Osteoblast (primary cell): ENCODE measurements at regions not wholly inside any gene's neighbourhood (a gene's known extent, or its start where the extent isn't known, plus 50 kb on each side); places are given as distances from the start of the nearest gene placed in this dataset.
"Not testable (repeated sequence)": the region's sequence is repeated elsewhere in the genome, so short reads cannot be mapped to it uniquely, and the experiment has no call there.

Experiments used
- DNase-seq: peaks from one replicate; pipeline ENCODE4 v3.0.0; 2011; ENCODE audit warnings: low spot score, mixed read lengths; ENCODE audit not compliant: insufficient read length; ENCODE audit errors: missing footprints
- H2AFZ ChIP-seq: 2 replicates; pipeline ENCODE4 v1.6.0; 2011; ENCODE audit warnings: mild to moderate bottlenecking, low read length
- H3K27ac ChIP-seq: 2 replicates; pipeline ENCODE4 v1.5.1; 2011; ENCODE audit warnings: mild to moderate bottlenecking, low read depth, low read length, moderate library complexity
- H3K27me3 ChIP-seq: 2 replicates; pipeline ENCODE4 v1.6.0; 2012; ENCODE audit warnings: mild to moderate bottlenecking, control low read depth, inconsistent platforms, low read length, moderate library complexity; ENCODE audit not compliant: insufficient read depth
- H3K36me3 ChIP-seq: 2 replicates; pipeline ENCODE4 v1.5.1; 2011; ENCODE audit warnings: mild to moderate bottlenecking, low read length, control low read depth, moderate library complexity; ENCODE audit not compliant: insufficient read depth
- H3K4me1 ChIP-seq: 2 replicates; pipeline ENCODE4 v1.5.1; 2011; ENCODE audit warnings: mild to moderate bottlenecking, low read length, control low read depth, moderate library complexity; ENCODE audit not compliant: insufficient read depth
- H3K4me2 ChIP-seq: 2 replicates; pipeline ENCODE4 v1.6.0; 2011; ENCODE audit warnings: mild to moderate bottlenecking, low read length; ENCODE audit not compliant: insufficient read depth
- H3K4me3 ChIP-seq: fragments of 200-600 bp; sonication (generic); 3 replicates; pipeline ENCODE4 v1.5.1; 2012; ENCODE audit warnings: mild to moderate bottlenecking, low read length, inconsistent platforms; ENCODE audit not compliant: insufficient read depth
- H3K79me2 ChIP-seq: 2 replicates; pipeline ENCODE4 v1.6.0; 2012; ENCODE audit warnings: mild to moderate bottlenecking, low read length, control low read depth, inconsistent platforms; ENCODE audit not compliant: insufficient read depth
- H3K9me3 ChIP-seq: 2 replicates; pipeline ENCODE4 v1.5.1; 2011; ENCODE audit warnings: low read depth, low read length, control low read depth
- H4K20me1 ChIP-seq: 2 replicates; pipeline ENCODE4 v1.6.0; 2012; ENCODE audit warnings: mild to moderate bottlenecking, low read length, control low read depth; ENCODE audit not compliant: insufficient read depth
- TF ChIP-seq, protein P1 (sequence below): IDR thresholded peaks from 2 replicates; pipeline ENCODE4 v1.5.1; 2011; ENCODE audit warnings: mild to moderate bottlenecking, low read depth, low read length, moderate library complexity; ENCODE audit errors: extremely low read depth

DNA sequence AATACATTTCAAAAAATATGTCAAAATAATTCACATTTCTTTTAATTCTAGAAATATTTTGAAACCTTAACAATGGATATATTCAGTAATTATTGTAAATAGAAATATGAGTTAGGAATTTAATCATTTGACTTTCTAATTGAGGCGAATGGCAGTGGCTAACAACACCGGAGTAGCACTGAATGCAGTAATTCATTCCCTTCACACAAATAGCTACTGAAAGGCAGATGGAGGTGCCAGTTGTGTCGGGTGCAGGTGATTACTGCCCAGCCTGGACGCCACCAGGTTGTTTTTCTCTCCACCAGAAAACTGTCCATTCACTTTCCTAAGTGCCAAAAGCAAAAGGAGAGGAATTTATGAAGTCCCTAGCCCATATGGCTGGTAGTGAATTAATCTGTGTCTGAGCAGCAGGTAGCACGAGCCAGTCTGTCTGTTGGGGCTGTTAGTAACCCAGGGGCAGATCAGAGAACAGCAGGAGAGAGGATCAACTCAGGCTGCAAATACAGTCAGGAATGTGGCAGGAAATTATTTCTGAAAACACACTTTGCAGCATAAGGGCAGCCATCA is 79.3 kb upstream of the GMNC start:
- H3K79me2 ChIP-seq: no peaks in the 10 kb centered on the region
- H4K20me1 ChIP-seq: no peaks in the 10 kb centered on the region
- H3K4me3 ChIP-seq: no peak overlapping the region
- TF ChIP-seq, protein P1, sequence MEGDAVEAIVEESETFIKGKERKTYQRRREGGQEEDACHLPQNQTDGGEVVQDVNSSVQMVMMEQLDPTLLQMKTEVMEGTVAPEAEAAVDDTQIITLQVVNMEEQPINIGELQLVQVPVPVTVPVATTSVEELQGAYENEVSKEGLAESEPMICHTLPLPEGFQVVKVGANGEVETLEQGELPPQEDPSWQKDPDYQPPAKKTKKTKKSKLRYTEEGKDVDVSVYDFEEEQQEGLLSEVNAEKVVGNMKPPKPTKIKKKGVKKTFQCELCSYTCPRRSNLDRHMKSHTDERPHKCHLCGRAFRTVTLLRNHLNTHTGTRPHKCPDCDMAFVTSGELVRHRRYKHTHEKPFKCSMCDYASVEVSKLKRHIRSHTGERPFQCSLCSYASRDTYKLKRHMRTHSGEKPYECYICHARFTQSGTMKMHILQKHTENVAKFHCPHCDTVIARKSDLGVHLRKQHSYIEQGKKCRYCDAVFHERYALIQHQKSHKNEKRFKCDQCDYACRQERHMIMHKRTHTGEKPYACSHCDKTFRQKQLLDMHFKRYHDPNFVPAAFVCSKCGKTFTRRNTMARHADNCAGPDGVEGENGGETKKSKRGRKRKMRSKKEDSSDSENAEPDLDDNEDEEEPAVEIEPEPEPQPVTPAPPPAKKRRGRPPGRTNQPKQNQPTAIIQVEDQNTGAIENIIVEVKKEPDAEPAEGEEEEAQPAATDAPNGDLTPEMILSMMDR: no peak
- no peak overlapping the region for H3K4me2 ChIP-seq
- no peaks in the 10 kb centered on the region for H3K36me3 ChIP-seq
- DNase-seq: no peak
- H3K27ac ChIP-seq: no peak overlapping the region
- H3K9me3 ChIP-seq: no peaks in the 10 kb centered on the region
- H3K4me1 ChIP-seq: no peaks in the 10 kb centered on the region
- H2AFZ ChIP-seq: no peak overlapping the region
- H3K27me3 ChIP-seq: no peaks in the 10 kb centered on the region

DNA sequence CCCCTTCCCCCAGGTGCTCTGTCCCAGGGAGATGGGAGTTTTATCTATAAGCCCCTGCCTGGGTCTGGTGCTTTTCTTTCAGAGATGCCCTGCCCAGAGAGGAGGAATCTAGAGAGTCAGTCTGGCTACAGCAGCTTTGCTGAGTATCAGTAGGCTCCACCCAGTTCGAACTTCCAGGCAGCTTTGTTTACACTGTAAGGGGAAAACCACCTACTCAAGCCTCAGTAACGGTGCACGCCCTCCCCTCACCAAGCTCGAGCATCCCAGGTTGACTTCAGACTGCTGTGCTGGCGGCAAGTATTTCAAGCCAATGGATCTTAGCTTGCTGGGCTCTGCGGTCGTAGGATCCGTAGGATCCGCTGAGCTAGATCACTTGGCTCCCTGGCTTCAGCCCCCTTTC is 72.1 kb upstream of the GMNC start:
- not testable (repeated sequence) for H3K4me2 ChIP-seq, H4K20me1 ChIP-seq, H3K4me3 ChIP-seq, H2AFZ ChIP-seq, H3K79me2 ChIP-seq, DNase-seq, H3K9me3 ChIP-seq, H3K27ac ChIP-seq, H3K27me3 ChIP-seq, H3K36me3 ChIP-seq, H3K4me1 ChIP-seq

- Histone ChIP-seq H2AFZ (no peak overlapping the region), H3K4me1 (no peaks in the 10 kb centered on the region), H3K79me2 (no peaks in the 10 kb centered on the region), H4K20me1 (no peaks in the 10 kb centered on the region), H3K27ac (no peak overlapping the region), H3K27me3 (no peaks in the 10 kb centered on the region), H3K36me3 (no peaks in the 10 kb centered on the region), H3K4me2 (no peak overlapping the region), H3K9me3 (no peaks in the 10 kb centered on the region), H3K4me3 (no peak overlapping the region)
- TF ChIP-seq, protein P1: no peak
- DNase-seq: no peak
These were observed 64.1 kb upstream of the GMNC start for GRCh38 chr3:190926619-190927018.

GRCh38 chr3:190912736-190913135 is 50.2 kb upstream of the GMNC start:
- Histone ChIP-seq H3K4me3 (no peak overlapping the region), H2AFZ (no peak overlapping the region), H3K9me3 (no peaks in the 10 kb centered on the region), H3K36me3 (no peaks in the 10 kb centered on the region), H3K79me2 (no peaks in the 10 kb centered on the region), H3K4me1 (no peaks in the 10 kb centered on the region), H3K27me3 (no peaks in the 10 kb centered on the region), H3K27ac (no peak overlapping the region), H3K4me2 (no peak overlapping the region), H4K20me1 (no peaks in the 10 kb centered on the region)
- DNase-seq: no peak
- TF ChIP-seq, protein P1: no peak
